ENCODE measurements at regions not wholly inside any gene's neighbourhood (a gene's known extent, or its start where the extent isn't known, plus 50 kb on each side); places are given as distances from the start of the nearest gene placed in this dataset.

DNA sequence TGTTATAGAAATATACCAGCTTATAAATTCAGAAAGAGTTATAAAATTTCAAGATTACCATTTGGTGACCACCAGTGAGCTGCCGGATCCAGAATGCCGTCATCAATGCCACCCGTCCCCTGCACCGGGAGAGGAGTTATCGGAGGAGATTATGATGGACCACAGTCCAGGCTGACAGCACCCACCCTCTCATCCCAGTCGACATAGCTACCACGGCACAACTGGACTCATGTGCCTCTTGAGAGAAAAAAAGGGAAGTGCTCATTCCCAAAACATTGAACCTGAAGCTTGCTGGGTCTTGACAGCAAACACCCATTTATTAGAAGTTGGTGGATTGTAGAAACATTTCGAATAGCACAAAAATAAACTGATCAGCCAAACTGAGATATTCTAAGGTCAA is 1331.5 kb downstream of the TBC1D22A start:
- no peak for DNase-seq (ENCODE audit: low read depth, low spot score)
- no peak overlapping the region for H3K4me3 ChIP-seq (ENCODE audit: low read length)

DNA sequence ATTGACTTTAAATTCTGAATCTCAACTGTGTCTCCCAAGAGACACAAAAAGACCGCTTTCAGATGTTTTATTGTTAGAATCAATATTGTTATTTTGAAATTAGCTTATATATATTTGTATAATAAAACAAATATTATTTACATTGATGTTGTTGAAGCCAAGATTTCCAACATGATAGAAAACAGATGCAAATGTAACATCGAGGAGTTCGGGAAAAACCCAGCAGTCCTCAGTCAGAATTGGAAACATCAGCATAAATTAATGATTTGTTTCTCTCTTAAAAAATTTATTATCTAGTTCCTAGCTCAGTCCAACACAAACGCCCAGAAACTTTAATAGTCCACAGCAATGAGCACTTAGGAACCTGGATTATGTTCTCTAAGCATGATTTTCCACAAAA is 1330.4 kb downstream of the TBC1D22A start:
- no peak for DNase-seq (ENCODE audit: low read depth, low spot score)
- no peak overlapping the region for H3K4me3 ChIP-seq (ENCODE audit: low read length)

DNA sequence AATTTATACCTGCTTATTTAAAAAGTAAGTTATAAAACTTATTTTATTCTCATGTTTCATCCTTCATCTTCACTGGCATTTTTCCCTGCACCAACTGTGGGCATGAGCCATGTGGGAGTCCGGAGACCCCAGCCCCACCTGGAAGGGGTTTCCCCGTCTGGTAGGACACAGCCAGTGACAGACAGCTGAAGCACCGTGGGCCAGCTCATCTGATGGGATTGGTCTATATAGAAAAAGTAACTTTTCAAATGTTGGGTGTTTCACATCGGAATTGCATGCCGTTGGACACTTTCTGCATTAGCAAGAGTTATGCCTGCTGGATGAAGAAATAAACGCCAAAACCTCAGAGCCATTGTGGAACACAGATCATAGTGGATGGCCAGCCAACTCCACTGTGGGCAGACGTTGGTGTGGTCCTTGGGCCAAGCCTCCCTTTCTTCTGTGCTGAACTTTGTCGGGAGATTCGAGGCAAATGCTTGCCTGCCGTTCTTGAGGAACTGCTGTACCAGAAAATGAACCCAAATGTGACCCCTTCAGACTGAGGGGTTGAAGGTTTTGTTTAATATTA is 1329.3 kb downstream of the TBC1D22A start:
- H3K4me3 ChIP-seq (ENCODE audit: low read length), result no peak overlapping the region
- no peak for DNase-seq (ENCODE audit: low read depth, low spot score)

DNA sequence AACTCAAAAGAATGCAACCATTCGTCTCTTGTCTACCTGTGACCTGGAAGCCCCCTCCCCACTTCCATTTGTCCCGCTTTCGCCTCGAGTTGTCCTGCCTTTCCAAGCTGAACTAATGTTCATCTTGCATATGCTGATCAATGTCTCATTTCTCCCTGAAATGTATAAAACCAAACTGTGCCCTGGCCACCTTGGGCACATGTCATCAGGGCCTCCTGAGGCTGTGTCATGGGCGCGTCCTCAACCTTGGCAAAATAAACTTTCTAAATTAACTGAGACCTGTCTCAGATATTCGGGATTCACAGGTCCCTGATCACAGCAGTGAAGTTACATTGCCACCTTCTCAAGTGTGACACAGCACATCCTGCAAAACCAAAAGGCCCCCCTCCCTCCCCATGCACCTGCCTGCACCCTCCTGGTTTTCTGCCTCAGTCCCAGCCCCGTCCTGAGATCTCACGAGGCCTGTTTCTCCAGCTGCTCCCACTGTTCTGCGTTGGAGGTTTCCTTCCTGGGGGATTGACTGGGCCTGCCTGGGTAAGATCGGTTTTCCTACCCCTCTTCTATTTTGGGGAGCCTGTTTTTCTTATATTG is 1328.7 kb downstream of the TBC1D22A start:
- no peak for DNase-seq (ENCODE audit: low read depth, low spot score)
- H3K4me3 ChIP-seq (ENCODE audit: low read length), result no peak overlapping the region

DNA sequence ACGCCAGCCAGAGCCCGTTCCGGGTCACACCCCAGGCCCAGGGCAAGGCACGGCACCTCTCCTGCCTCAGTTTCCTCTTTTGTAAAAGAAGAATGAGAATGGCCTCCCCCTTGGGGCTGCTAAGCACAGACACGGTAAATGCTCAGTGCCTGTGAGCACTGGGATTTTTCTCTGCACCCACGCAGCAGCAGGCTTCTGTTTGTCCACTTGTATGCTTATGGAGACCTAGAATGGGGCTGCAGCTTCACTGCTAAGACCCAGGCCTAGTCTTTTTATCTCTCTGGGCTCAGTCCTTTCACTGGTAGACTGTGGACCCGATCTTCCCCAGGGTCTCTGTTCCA is 1327.9 kb downstream of the TBC1D22A start:
- no peak for DNase-seq (ENCODE audit: low read depth, low spot score)
- no peak overlapping the region for H3K4me3 ChIP-seq (ENCODE audit: low read length)

DNA sequence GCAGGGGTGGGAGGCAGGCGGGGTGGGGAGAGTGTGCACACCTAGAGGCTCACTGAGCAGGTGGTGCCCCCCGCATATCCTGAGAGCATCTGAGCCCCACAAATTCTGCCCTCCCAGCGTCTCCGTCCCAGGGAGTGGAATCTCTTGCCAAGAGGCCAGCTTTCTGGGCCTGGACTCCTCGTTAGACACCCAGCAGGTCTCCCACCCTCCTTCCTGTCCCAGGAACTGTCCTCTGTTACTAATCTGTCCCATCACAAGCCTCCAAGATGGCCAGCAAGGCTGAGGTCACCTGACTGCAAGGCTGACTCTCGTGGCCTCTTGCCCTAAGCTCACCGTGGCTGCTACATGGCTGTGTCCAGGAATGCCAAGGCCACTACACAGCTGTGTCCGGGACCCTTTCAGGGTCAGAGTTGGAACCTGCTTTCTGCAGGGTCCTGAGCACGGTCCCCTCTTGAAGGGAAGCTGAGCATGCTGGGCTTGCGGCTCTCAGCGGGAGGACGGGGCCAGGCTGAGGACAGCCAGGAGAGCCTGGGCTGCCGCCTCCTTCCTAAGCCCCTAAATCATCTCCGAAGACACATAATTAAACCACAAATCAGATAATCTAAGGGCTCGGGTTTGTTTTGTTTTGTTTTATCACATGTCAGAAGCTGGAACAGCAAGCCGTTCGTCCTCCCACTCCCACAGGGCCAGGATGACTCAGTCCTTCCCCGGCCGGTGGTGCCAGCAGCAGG is 1327.3 kb downstream of the TBC1D22A start:
- H3K4me3 ChIP-seq (ENCODE audit: low read length), result no peak overlapping the region
- no peak for DNase-seq (ENCODE audit: low read depth, low spot score)

DNA sequence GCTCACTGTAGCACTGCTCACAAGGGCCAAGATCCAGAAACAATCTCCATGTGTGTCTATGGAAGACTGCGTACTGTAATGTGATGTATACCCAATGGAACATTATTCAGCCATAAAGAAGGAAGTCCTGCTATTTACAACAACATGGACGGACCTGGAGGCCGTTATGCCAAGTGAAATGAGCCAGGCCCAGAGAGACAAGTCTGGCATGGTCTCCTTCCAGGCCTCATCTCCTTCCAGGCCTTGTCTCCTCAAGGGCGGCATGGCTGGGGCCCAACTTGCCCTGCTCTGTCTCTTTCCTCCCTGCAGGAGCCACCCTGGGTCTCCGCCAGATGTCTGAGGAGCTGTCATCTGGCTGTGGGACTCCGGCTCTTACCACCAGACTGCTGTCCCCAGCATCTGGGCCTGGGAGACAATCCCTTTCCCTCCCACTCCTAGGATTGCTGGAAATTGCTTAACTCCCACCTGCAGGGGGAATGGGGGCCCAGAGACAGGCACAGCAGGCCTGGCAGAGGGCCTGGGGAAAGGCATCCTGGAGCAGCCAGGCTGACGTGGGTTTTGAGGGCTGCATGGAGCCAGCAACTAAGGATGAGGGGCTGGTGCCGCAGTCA is 1326.6 kb downstream of the TBC1D22A start:
- H3K4me3 ChIP-seq (ENCODE audit: low read length), result no peak overlapping the region

DNA sequence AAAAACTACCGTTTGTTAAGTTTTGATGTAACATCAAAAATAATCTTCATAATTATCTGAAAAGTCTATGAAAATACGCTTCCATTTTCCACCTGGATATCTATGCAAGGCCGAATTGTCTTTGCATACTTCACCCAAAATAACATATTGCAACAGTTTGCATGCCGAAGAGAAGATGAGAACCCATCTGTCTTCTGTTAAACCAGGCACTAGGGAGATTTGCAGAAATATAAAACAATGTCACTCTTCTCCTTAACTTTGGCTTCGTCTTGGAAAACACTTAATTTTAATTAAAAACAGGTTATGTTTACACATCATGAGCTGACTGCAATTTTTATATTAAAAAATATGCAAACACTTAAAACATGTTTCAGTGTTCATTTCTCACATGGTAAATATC is 1325.8 kb downstream of the TBC1D22A start:
- H3K4me3 ChIP-seq (ENCODE audit: low read length), result no peak overlapping the region
- DNase-seq (ENCODE audit: low read depth, low spot score), result no peak

More for the DNA sequence above, 1326.6 kb downstream of the TBC1D22A start:
- no peak for DNase-seq (ENCODE audit: low read depth, low spot score)

DNA sequence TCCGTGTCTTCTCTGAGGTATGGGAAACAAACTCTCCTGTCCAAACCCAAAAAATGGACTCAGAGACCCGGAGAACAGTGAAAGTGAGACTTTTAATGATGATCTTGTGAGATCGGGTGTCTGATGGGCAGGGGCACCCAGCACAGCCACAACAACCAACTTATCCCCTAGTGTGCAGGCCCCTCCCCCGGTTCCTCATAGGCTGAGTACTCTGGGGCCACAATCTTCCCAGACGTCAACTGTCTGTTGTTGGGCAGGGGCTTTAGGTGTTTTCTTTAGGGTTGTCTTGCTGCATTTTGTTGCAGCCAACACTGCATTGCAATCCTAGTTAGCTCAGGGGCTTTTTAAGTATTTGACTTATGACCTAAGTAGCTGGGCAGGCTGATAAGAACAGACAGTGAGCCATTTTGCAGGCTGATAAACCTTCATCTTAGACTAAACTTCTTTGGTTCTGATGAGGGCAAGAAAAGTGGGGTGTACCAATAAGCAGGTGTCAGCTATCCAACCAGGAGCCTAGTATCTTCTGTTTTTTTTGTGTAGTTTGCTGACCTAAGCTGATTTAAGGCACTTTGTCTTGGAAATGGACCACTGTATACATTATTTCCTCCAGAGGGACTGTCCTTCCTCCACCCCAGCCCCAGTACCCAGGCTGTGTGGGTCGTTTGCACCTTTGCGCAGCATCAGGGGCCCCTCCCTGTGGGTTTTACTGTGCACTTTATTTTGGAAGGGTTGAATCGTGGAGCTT is 1323.6 kb downstream of the TBC1D22A start:
- H3K4me3 ChIP-seq (ENCODE audit: low read length), result no peak overlapping the region
- DNase-seq (ENCODE audit: low read depth, low spot score), result no peak

DNA sequence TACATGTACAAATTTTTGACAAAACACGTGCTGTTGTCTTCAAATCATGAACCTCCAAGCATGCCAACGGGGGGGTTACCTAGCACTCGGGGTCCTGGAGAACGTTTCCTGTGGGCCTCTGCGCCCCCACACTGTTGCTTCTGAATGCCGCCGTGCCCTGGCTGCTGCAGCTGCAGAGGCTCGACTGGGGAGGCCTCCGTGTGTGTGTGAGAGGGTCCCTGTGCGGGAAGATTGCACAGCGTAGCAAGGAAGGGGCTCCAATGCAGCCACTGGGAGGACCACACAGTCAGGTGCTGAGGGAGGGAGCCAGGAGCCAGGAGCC is 1322.2 kb downstream of the TBC1D22A start:
- no peak overlapping the region for H3K4me3 ChIP-seq (ENCODE audit: low read length)
- no peak for DNase-seq (ENCODE audit: low read depth, low spot score)

DNA sequence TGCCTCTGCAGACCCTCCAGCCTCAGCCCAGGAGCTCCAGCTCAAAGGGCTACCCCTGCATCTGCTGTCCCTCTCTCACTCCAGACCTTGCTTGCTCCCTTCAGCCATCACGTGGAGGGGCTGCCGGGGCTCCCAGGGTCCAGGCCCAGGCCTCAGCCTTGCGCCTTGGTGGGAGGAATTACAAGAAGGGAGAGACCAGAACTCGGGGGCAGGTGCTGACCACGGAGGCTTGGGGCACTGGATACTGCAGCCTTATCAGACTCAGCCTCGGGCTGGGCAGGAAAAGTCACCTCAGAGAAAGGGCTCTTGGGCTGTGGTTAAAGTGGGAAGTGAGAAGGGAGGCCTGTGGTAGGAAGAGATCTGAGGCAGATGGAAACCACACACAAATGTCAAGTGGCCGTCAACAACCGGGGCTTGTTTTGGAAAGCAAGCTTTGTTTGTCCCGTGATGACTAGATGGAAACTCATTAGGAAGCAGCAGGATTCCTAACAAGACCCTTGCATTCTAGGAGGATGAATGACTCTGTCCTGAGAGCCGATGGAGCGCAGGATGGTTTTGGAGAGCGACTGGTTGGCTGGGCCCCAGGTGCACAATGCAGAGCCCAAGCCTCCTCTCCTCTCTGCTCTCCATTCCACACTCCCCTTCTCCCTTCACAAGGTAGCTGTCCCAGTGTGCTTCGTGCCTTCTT is 1321.7 kb downstream of the TBC1D22A start:
- DNase-seq (ENCODE audit: low read depth, low spot score), result no peak
- no peak overlapping the region for H3K4me3 ChIP-seq (ENCODE audit: low read length)

DNA sequence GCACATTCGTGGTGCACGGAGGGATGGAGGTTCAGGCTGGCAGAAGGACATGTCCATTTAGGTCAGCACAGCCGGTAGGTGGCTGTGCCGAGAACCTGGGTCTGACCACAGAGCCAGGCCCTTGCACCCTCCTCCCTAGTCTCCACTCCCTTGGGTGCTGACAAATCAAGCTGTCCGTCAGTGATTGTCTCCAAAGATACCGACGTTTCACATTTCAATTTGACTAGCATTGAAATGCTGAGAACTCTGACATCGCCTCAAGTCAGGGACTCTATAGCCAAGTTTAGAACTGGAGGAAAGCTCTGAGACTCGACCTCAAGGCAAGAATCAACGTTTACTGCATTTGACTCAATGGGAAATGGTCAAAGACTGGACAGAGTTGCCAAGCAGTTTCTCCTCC is 1321.1 kb downstream of the TBC1D22A start:
- no peak overlapping the region for H3K4me3 ChIP-seq (ENCODE audit: low read length)
- no peak for DNase-seq (ENCODE audit: low read depth, low spot score)

DNA sequence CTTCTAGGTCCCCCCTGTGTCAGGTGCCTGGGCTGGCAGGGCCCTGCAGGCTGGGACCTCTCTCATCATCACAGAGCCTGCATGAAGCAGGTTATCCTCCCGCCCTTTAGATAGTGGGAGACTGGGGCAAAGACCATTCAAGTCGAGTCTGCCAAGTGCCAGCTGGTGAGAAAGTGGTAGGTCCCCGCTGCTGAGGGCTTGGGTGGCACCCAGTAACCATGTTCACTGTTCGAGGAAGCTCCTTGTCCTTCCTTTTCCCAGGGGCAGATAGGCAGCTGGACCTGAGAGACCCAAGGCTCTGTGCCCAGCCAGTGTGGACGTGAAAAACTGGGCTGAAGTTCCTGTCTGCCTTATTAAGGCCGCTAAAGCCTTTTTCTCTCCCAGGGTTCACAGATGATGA is 1319.8 kb downstream of the TBC1D22A start:
- DNase-seq (ENCODE audit: low read depth, low spot score), result no peak
- no peak overlapping the region for H3K4me3 ChIP-seq (ENCODE audit: low read length)

DNA sequence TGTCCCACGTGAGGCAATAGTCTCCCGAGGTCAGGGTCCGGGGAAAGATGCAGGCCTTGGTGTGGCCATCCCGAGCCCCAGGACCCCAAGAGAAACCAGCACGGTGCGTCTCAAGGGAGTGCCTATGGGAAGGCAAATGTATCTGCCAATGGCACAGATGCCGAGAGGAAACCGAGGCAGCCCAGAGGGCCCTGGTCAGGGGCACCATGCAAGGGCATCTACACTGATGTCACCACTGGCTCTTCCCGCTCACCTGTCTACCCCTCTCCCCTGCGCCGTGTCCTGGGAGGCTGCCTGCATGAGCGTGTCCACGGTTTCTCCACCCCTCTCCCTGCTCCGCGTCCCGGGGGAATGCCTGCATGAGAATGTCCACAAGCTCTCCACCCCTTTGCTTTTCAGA is 1318.8 kb downstream of the TBC1D22A start:
- no peak for DNase-seq (ENCODE audit: low read depth, low spot score)
- no peak overlapping the region for H3K4me3 ChIP-seq (ENCODE audit: low read length)

DNA sequence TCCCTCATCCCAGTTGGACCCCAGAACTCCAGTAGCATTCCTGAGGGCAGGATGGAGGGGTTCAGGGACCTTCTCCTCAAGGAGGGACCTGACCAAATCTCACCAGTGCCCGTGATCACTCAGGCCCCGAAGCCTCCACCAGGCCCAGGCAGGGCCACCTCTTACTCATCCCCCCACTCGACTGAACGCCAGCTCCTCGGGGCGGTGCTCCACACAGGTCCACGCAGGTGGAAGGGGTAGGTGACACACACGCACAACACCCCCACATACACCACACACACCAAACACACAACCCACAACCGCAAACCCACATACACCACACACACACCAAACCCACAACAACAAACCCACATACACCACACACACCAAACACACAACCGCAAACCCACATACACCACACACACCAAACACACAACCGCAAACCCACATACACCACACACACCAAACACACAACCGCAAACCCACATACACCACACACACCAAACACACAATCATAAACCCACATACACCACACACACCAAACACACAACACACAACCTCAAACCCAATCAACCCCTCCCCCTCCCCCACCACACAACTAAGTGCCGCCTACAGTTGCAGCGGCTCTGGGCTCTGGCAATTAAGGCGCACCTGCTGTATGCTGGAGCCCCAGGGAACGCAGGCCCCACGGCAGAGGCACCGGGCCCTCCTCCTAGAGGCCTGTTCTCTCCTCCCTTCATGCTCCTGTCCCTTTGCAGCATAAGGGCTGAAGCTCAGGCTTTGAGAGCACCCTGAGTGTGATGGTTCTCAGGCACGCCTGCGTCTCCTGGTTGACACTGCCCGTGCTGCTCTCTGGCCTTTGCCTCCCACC is 1318.1 kb downstream of the TBC1D22A start:
- DNase-seq (ENCODE audit: low read depth, low spot score), result no peak
- H3K4me3 ChIP-seq (ENCODE audit: low read length), result no peak overlapping the region

DNA sequence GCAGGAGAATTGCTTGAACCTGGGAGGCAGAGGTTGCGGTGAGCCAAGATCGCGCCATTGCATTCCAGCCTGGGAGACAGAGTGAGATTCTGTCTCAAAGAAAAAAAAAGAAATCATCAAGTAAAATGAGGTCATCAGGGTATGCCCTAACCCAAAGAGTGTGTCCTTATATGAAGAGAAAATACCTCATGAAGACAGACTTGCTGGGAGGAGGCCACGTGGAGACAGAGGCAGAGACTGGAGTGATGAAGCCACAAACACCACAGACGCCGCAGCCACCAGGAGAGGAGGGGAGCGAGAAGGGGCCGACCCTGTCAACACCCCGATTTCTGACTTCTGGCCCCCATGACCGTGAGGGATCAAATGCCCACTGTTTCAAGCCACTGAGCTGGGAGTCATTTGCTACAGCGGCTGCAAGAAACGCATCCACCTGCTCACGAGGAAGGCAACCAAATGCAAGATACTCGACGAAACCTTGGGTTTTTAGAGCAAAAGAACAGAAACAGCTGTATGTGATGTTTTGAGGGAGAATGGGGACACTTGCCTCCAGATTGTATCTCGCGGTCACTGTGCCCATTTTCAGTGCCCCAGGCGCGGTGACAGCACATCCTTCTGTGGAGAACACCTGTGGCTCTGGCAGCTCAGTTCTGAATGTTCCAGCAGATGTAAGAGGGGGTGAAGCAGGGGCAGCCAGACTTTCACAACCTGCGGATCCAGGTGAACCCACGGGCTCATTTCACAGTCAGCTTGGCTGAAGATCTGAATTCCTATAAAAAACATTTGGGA is 1317.2 kb downstream of the TBC1D22A start:
- no peak overlapping the region for H3K4me3 ChIP-seq (ENCODE audit: low read length)
- DNase-seq (ENCODE audit: low read depth, low spot score), result peak; percentile 62

DNA sequence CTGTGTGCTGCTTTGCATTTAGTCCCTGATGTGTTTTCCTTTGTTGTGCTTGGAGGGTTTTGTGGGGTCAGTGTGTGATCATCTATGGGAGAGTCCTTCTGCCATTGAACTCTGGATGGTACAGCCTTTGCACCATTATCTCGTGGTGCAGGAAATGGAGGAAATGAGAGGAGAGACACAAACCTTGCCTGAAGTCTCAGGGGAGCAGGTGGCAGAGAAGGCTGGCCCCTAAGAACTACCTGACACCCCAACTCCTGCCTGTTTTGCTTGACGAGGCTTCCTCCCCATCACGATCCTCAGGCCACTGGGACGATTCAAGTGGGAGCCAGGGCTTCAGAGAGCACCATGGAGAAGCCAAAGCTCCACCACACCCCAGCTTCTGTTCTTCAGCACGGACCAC is 1316.4 kb downstream of the TBC1D22A start:
- no peak overlapping the region for H3K4me3 ChIP-seq (ENCODE audit: low read length)
- DNase-seq (ENCODE audit: low read depth, low spot score), result no peak

DNA sequence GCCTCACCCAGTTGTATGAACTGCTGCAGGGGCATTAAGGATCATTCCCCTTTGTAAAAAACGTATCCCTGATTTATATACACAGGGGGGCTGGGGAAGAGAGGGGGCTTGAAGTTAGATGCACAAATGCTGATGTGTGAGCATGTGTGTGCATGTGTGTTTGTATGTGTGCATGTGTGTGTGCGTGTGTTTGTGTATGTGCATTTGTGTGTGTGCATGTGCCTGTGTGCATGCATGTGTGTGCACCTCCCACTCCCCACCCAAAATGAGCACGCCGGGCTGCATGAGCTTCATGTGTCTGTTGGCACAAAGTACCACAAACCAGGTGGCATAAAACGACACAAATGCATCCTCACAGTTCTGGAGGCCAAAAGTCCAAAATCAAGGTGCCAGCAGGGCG is 1315.2 kb downstream of the TBC1D22A start:
- no peak overlapping the region for H3K4me3 ChIP-seq (ENCODE audit: low read length)
- no peak for DNase-seq (ENCODE audit: low read depth, low spot score)

Data from Jurkat, Clone E6-1 (cell line).